Caco-2 (cell line): ENCODE measurements at regions not wholly inside any gene's neighbourhood (a gene's known extent, or its start where the extent isn't known, plus 50 kb on each side); places are given as distances from the start of the nearest gene placed in this dataset.
"Not testable (repeated sequence)": the region's sequence is repeated elsewhere in the genome, so short reads cannot be mapped to it uniquely, and the experiment has no call there.

Experiments
- BruUV-seq: library from RNA; stranded (reverse); fragments of 400-500 nt; replicated peaks from 2 replicates; lab custom pipeline; 2021; lab: Mats Ljungman, UMichigan
- CTCF ChIA-PET: fragments of 300-600 bp; sonication (Branson Sonifier 250); formaldehyde crosslinking; loops from one replicate; lab custom pipeline; 2022; ENCODE audit warnings: antibody characterized with exemption; lab: Charles Lee
- POLR2A ChIA-PET: fragments of 300-600 bp; sonication (Branson Sonifier 250); formaldehyde crosslinking; loops from one replicate; lab custom pipeline; 2022; ENCODE audit warnings: antibody characterized with exemption; lab: Charles Lee
- DNase-seq, 2 experiments: peaks; one replicate each; pipeline versions ENCODE4 v3.0.0 to v3.0.0-alpha.2; 2020 to 2022
- H3K27me3 ChIP-seq: replicated peaks from 2 replicates; pipeline ENCODE4 v1.6.0; 2011; ENCODE audit warnings: low read length; ENCODE audit not compliant: control insufficient read depth, insufficient read depth
- H3K36me3 ChIP-seq: 2 replicates; pipeline ENCODE4 v1.5.1; 2011; ENCODE audit warnings: low read length; ENCODE audit not compliant: control insufficient read depth, insufficient read depth
- H3K4me1 ChIP-seq: fragments of 250-450 bp; sonication (Bioruptor Pico); 2 replicates; pipeline ENCODE4 v1.5.1; 2020; ENCODE audit warnings: mild to moderate bottlenecking
- H3K4me3 ChIP-seq: 2 replicates; pipeline ENCODE4 v1.5.1; 2011; ENCODE audit warnings: low read depth, mild to moderate bottlenecking, control low read depth, low read length
- H3K9me3 ChIP-seq: fragments of 250-450 bp; sonication (Bioruptor Pico); 2 replicates; pipeline ENCODE4 v1.5.1; 2020; ENCODE audit warnings: mild to moderate bottlenecking, moderate library complexity
- H3K27ac Mint-ChIP-seq: one replicate; pipeline ENCODE4 v1.8.0; 2022; ENCODE audit warnings: mixed read lengths; ENCODE audit not compliant: unreplicated experiment
- H3K27me3 Mint-ChIP-seq: one replicate; pipeline ENCODE4 v1.8.0; 2022; ENCODE audit warnings: mixed read lengths; ENCODE audit not compliant: insufficient read depth, unreplicated experiment
- H3K36me3 Mint-ChIP-seq: one replicate; pipeline ENCODE4 v1.8.0; 2022; ENCODE audit warnings: mild to moderate bottlenecking, mixed read lengths; ENCODE audit not compliant: insufficient read depth, unreplicated experiment
- H3K4me1 Mint-ChIP-seq: one replicate; pipeline ENCODE4 v1.8.0; 2022; ENCODE audit warnings: low read depth, mixed read lengths; ENCODE audit not compliant: unreplicated experiment
- H3K4me3 Mint-ChIP-seq: one replicate; pipeline ENCODE4 v1.8.0; 2022; ENCODE audit warnings: mild to moderate bottlenecking, moderate library complexity, mixed read lengths; ENCODE audit not compliant: unreplicated experiment
- H3K9me3 Mint-ChIP-seq: one replicate; pipeline ENCODE4 v1.8.0; 2022; ENCODE audit warnings: mixed read lengths; ENCODE audit not compliant: unreplicated experiment
- intact Hi-C: fragments of 100-400 bp; cut with micrococcal nuclease; formaldehyde crosslinking; loops from one replicate; pipeline ENCODE4 v1.10.0; 2022; ENCODE audit not compliant: unreplicated experiment
- TF ChIP-seq, protein P1 (sequence below), 2 experiments: fragments of 200-600 bp in 1 of 2; IDR thresholded peaks; 1 replicate in 1 of 2; 2 replicates in 1 of 2; pipeline versions ENCODE4 v1.5.1 to v1.8.0; 2011 to 2022; ENCODE audit warnings: antibody characterized with exemption in 1 of 2, control low read depth in 1 of 2, inconsistent platforms in 1 of 2, low read depth in 1 of 2, low read length in 1 of 2, mild to moderate bottlenecking in 1 of 2, moderate library complexity in 1 of 2; ENCODE audit not compliant: insufficient read depth in 1 of 2, severe bottlenecking in 1 of 2, unreplicated experiment in 1 of 2

DNA sequence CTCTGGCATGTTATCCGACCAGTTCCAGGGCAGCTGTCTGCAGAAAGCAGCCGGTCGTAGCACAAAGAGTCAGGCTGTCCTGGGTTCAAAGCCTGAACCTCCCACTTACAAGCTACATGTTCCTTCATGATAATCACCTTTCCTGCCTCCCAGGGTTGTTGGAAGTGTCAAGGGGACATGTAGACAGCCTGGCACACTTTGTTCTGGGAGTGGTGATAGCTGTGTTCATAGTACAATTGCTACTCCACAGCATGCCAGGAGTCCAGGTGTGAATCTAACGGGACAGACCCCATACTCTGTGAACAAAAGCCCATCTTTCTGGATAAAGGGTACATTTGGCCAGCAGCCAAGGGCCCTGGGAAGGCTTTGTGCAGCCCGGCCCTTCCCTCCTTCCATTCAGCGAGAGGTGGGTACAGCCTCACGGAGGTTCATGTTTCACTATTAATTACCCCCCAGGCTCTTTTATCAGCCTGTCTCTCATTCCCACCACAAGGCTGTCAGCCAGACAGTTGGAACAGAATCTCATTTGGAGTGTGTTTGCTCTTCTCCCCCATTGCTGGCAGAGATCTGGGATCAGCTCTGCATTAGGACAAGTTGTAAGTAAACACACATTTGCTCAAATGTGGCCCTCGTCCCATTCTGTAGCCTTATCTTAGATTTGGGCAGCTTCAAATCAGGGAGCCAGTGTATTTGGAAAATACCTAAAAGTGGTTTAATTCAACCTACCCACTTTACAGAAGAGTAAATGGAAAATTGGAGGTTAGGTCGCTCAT, 101.2 kb downstream of the PROP1 start:
- H3K4me3 ChIP-seq, H3K27me3 Mint-ChIP-seq, H3K36me3 Mint-ChIP-seq, H3K4me3 Mint-ChIP-seq, H3K27me3 ChIP-seq, H3K27ac Mint-ChIP-seq, H3K36me3 ChIP-seq, CTCF ChIA-PET, intact Hi-C loops, H3K4me1 Mint-ChIP-seq, BruUV-seq, H3K9me3 Mint-ChIP-seq, H3K9me3 ChIP-seq, H3K4me1 ChIP-seq, POLR2A ChIA-PET, DNase-seq: not testable (repeated sequence)

DNA sequence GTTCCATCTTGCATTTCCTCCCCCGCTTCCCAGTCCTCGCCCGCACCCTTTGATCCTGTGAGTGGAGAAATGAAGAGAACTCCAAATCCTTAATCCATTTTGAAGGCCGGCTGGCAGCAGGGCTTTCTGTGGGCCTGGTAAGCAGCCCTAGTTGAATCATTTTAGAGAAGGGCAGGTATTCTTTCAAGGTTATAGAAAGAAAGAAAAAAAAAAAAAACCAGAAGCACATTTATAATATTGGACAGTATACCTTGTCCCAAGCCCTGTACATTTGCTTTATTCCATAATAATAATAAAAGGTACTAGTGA, 103.7 kb downstream of the PROP1 start:
- H3K4me3 Mint-ChIP-seq, DNase-seq, POLR2A ChIA-PET, H3K27me3 Mint-ChIP-seq, H3K4me3 ChIP-seq, intact Hi-C loops, H3K4me1 Mint-ChIP-seq, CTCF ChIA-PET, H3K27ac Mint-ChIP-seq, H3K9me3 ChIP-seq, H3K36me3 Mint-ChIP-seq, H3K4me1 ChIP-seq, H3K27me3 ChIP-seq, BruUV-seq, H3K36me3 ChIP-seq, H3K9me3 Mint-ChIP-seq: not testable (repeated sequence)

DNA sequence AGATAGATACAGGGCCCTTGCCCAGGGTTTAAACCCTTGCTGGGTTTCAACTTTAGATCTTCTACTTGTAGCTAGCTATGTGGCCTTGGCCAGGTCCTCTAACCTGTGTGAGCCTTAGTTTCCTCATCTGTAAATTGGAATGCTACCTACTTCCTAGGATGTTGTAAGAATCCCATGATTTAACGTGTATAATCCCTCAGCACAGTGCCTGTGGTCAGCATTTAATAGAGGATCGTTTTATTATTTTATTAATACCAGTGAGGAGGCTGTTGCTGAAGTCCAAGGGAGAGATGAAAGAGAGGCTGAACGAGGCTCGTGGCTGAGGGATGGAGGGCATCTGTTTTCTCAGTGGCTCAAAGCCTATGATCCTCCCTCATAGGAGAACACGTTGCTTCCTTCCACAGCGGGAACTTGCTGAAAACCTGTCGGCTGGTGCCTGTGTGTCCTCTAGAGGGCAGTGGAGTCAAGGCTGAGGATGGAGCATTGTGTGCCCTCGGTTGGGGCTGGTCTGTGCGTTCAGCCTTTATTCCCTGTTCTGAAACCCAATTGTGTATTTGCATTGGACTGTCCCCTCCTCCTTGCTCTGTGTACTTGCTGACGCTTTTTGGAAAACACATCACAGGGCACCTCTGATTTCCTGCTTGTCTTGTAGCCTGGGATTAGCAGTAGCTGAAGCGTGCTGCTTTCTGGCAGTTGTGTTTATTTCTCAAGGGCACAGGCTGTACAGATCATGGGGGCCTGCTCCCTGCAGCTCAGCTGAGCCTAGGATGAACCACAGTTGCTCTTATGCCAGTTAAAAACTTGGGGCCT, 104.3 kb downstream of the PROP1 start:
- H3K36me3 ChIP-seq, H3K4me1 ChIP-seq, DNase-seq, H3K4me3 ChIP-seq, CTCF ChIA-PET, intact Hi-C loops, H3K36me3 Mint-ChIP-seq, H3K27me3 Mint-ChIP-seq, POLR2A ChIA-PET, BruUV-seq, H3K27me3 ChIP-seq, H3K27ac Mint-ChIP-seq, H3K4me3 Mint-ChIP-seq, H3K4me1 Mint-ChIP-seq, H3K9me3 ChIP-seq, H3K9me3 Mint-ChIP-seq: not testable (repeated sequence)
- TF ChIP-seq, protein P1, sequence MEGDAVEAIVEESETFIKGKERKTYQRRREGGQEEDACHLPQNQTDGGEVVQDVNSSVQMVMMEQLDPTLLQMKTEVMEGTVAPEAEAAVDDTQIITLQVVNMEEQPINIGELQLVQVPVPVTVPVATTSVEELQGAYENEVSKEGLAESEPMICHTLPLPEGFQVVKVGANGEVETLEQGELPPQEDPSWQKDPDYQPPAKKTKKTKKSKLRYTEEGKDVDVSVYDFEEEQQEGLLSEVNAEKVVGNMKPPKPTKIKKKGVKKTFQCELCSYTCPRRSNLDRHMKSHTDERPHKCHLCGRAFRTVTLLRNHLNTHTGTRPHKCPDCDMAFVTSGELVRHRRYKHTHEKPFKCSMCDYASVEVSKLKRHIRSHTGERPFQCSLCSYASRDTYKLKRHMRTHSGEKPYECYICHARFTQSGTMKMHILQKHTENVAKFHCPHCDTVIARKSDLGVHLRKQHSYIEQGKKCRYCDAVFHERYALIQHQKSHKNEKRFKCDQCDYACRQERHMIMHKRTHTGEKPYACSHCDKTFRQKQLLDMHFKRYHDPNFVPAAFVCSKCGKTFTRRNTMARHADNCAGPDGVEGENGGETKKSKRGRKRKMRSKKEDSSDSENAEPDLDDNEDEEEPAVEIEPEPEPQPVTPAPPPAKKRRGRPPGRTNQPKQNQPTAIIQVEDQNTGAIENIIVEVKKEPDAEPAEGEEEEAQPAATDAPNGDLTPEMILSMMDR (IDR thresholded peaks at IDR 0.05; ENCODE audit: insufficient read depth in 1 of 2, low read depth in 1 of 2, low read length in 1 of 2, severe bottlenecking in 1 of 2, unreplicated experiment in 1 of 2): peak in 1 of 2 experiments; percentile 25

DNA sequence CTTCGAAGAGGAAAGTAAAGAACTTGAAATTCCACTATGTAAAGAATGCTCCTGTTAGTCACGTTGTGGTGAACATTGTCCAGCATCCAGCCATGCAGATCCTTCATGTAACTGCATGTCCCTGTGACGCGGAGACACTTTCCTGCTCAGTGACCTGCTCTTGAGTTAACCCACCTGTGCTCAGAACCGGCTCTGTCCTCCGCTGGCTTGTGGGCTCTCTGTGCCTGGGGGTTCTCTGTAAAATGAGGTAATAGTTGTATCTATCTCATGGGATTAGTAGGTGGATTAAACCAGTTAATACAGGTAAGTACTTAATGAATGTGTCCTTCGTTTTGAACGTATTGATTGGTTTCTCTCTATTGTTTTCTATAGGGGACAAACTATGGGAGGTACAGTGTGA, 100.6 kb upstream of the FAM153A start:
- CTCF ChIA-PET, DNase-seq, intact Hi-C loops, H3K27ac Mint-ChIP-seq, H3K36me3 ChIP-seq, H3K27me3 ChIP-seq, BruUV-seq, H3K9me3 Mint-ChIP-seq, H3K27me3 Mint-ChIP-seq, H3K36me3 Mint-ChIP-seq, H3K4me1 Mint-ChIP-seq, H3K4me1 ChIP-seq, H3K4me3 ChIP-seq, H3K4me3 Mint-ChIP-seq, H3K9me3 ChIP-seq, POLR2A ChIA-PET: not testable (repeated sequence)

DNA sequence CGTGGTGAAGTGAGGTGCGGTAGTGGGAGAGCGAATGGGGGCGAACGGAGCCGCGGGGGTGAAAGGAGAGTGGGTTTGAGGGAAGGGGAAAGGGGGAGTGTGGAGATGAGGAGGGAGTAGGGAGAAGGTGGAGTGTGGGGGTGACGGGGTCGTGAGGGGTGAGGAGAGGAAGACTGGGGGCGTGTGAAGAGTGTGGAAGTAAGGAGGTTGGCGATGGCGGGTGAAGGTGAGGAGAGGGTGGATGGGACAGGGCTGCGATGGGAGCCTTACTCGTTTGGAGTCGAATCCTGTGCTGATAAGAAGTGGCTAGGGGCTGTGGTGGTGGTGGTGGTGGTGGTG, 93.2 kb upstream of the FAM153A start:
- Mint-ChIP-seq H3K4me3 (peak overlapping the region; percentile 88), H3K27ac (peak overlapping the region; percentile 61)
- intact Hi-C loops, H3K4me1 ChIP-seq, CTCF ChIA-PET, H3K4me1 Mint-ChIP-seq, BruUV-seq, H3K9me3 Mint-ChIP-seq, DNase-seq, H3K27me3 ChIP-seq, H3K36me3 ChIP-seq, POLR2A ChIA-PET, H3K27me3 Mint-ChIP-seq, H3K9me3 ChIP-seq, H3K36me3 Mint-ChIP-seq: not testable (repeated sequence)
- H3K4me3 ChIP-seq: peak overlapping the region; percentile 52

DNA sequence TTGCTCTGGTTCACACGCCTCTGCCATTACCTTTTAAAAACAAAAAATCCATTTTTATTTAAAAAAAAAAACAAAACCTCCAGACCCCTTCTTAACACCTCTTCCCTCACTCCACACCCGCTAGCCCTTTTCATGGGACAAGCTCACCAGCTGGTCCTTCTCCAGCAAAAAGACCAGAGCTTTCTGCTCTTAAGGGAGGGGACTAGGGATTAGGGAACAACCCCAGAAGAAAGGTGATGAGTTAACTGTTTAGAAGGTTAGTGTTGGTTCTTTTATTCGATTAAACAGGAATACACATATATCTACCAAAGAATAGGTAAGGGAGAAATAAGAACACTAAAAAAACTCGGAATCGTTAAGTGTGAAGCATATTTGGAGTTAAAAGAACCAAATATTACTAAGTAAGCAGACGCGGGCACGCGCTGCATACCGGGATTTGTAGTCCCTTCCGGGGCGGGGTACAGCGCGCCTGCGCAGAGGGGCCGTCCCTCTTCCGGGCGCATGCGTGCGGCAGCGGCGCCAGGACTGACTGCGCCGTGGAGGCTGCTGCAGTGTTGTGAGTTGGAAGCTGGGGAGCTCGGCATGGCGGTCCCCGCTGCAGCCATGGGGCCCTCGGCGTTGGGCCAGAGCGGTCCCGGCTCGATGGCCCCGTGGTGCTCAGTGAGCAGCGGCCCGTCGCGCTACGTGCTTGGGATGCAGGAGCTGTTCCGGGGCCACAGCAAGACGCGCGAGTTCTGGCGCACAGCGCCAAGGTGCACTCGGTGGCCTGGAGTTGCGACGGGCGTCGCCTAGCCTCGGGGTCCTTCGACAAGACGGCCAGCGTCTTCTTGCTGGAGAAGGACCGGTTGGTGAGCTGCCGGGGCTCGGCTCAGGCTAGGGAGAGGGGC, 92.6 kb upstream of the FAM153A start:
- H3K4me1 Mint-ChIP-seq, BruUV-seq, H3K36me3 ChIP-seq, H3K4me1 ChIP-seq, H3K9me3 ChIP-seq, CTCF ChIA-PET, H3K27me3 ChIP-seq, H3K36me3 Mint-ChIP-seq, H3K9me3 Mint-ChIP-seq, POLR2A ChIA-PET, H3K27me3 Mint-ChIP-seq, intact Hi-C loops: not testable (repeated sequence)
- peak overlapping the region; percentile 88 for H3K4me3 Mint-ChIP-seq
- H3K27ac Mint-ChIP-seq: peak overlapping the region; percentile 61
- DNase-seq: peak in 1 of 2 experiments; percentile 35
- peak overlapping the region; percentile 46 for H3K4me3 ChIP-seq
